WTC11 (cell line): ENCODE measurements at regions not wholly inside any gene's neighbourhood (a gene's known extent, or its start where the extent isn't known, plus 50 kb on each side); places are given as distances from the start of the nearest gene placed in this dataset.

Experiments used
- ATAC-seq: fragments of 200-7000 bp; cut with Tn5 transposase; 2 replicates; pipeline ENCODE4 v1.10.0; 2021; ENCODE audit warnings: mild to moderate bottlenecking, moderate library complexity
- CTCF ChIA-PET: fragments of 300-600 bp; sonication (Branson Sonifier 250); formaldehyde crosslinking; loops from one replicate; lab custom pipeline; 2021; ENCODE audit warnings: antibody characterized with exemption; lab: Charles Lee
- POLR2A ChIA-PET: fragments of 350-600 bp; sonication (Branson Sonifier 250); formaldehyde crosslinking; loops from one replicate; lab custom pipeline; 2021; ENCODE audit warnings: antibody characterized with exemption; lab: Charles Lee
- DNase-seq: peaks from one replicate; pipeline ENCODE4 v3.0.0; 2021; ENCODE audit warnings: low spot score
- H3K27ac Mint-ChIP-seq: 2 replicates; pipeline ENCODE4 v1.8.0; 2021; ENCODE audit warnings: mixed read lengths
- H3K27me3 Mint-ChIP-seq: 2 replicates; pipeline ENCODE4 v1.8.0; 2021; ENCODE audit warnings: low read depth, mild to moderate bottlenecking, moderate library complexity, mixed read lengths
- H3K36me3 Mint-ChIP-seq: 2 replicates; pipeline ENCODE4 v1.8.0; 2021; ENCODE audit warnings: mixed read lengths
- H3K4me1 Mint-ChIP-seq: 2 replicates; pipeline ENCODE4 v1.8.0; 2022; ENCODE audit warnings: mixed read lengths
- H3K4me3 Mint-ChIP-seq: 2 replicates; pipeline ENCODE4 v1.8.0; 2021; ENCODE audit warnings: mild to moderate bottlenecking, moderate library complexity, mixed read lengths
- H3K9me3 Mint-ChIP-seq: 2 replicates; pipeline ENCODE4 v1.8.0; 2021; ENCODE audit warnings: mixed read lengths
- ATF6 ChIP-seq: sonication (generic); formaldehyde crosslinking; IDR thresholded peaks from 2 replicates; pipeline ENCODE4 v1.8.1; 2023; ENCODE audit warnings: mild to moderate bottlenecking, missing genetic modification reagents
- CBFB ChIP-seq: sonication (generic); formaldehyde crosslinking; IDR thresholded peaks from 2 replicates; pipeline ENCODE4 v1.8.1; 2022; ENCODE audit warnings: mild to moderate bottlenecking, low read depth, missing genetic modification reagents
- CDX4 ChIP-seq: fragments of 250-450 bp; sonication (Bioruptor Pico); IDR thresholded peaks from 2 replicates; pipeline ENCODE4 v1.9.0; 2021; ENCODE audit warnings: moderate library complexity, mild to moderate bottlenecking, inconsistent platforms, borderline replicate concordance
- CTCF ChIP-seq: fragments of 200-600 bp; IDR thresholded peaks from 2 replicates; pipeline ENCODE4 v1.8.0; 2022; ENCODE audit warnings: antibody characterized with exemption
- E2F4 ChIP-seq: sonication (generic); formaldehyde crosslinking; IDR thresholded peaks from 2 replicates; pipeline ENCODE4 v1.8.1; 2022; ENCODE audit warnings: low read depth, mild to moderate bottlenecking, moderate library complexity, missing genetic modification reagents, borderline replicate concordance
- GRHL2 ChIP-seq: fragments of 250-450 bp; sonication (Bioruptor Pico); IDR thresholded peaks from 2 replicates; pipeline ENCODE4 v1.8.0; 2022; ENCODE audit warnings: mild to moderate bottlenecking, moderate library complexity; ENCODE audit not compliant: insufficient replicate concordance, severe bottlenecking
- IRF1 ChIP-seq: sonication (generic); formaldehyde crosslinking; IDR thresholded peaks from 2 replicates; pipeline ENCODE4 v1.8.0; 2023; ENCODE audit warnings: missing genetic modification reagents
- JUN ChIP-seq: sonication (generic); formaldehyde crosslinking; IDR thresholded peaks from 2 replicates; pipeline ENCODE4 v1.8.0; 2023; ENCODE audit warnings: mild to moderate bottlenecking, missing genetic modification reagents
- KAT7 ChIP-seq: sonication (generic); formaldehyde crosslinking; IDR thresholded peaks from 2 replicates; pipeline ENCODE4 v1.8.1; 2023; ENCODE audit warnings: missing genetic modification reagents, mild to moderate bottlenecking, borderline replicate concordance
- MXD4 ChIP-seq: fragments of 250-450 bp; sonication (Bioruptor Pico); IDR thresholded peaks from 2 replicates; pipeline ENCODE4 v1.8.0; 2021; ENCODE audit warnings: mild to moderate bottlenecking, moderate library complexity, borderline replicate concordance
- MYBL2 ChIP-seq: sonication (generic); formaldehyde crosslinking; IDR thresholded peaks from 2 replicates; pipeline ENCODE4 v1.8.1; 2023; ENCODE audit warnings: mild to moderate bottlenecking, moderate library complexity, missing genetic modification reagents
- NFE2L1 ChIP-seq: sonication (generic); formaldehyde crosslinking; IDR thresholded peaks from 2 replicates; pipeline ENCODE4 v1.8.1; 2023; ENCODE audit warnings: missing genetic modification reagents
- PRRX2 ChIP-seq: fragments of 250-450 bp; sonication (Bioruptor Pico); IDR thresholded peaks from 2 replicates; pipeline ENCODE4 v1.8.0; 2021; ENCODE audit warnings: mild to moderate bottlenecking
- RELA ChIP-seq: sonication (generic); formaldehyde crosslinking; IDR thresholded peaks from 2 replicates; pipeline ENCODE4 v1.8.1; 2022; ENCODE audit warnings: missing genetic modification reagents, mild to moderate bottlenecking, borderline replicate concordance
- RORB ChIP-seq: fragments of 250-450 bp; sonication (Bioruptor Pico); IDR thresholded peaks from 2 replicates; pipeline ENCODE4 v1.9.0; 2021; ENCODE audit warnings: mild to moderate bottlenecking
- SOX15 ChIP-seq: fragments of 250-450 bp; sonication (Bioruptor Pico); IDR thresholded peaks from 2 replicates; pipeline ENCODE4 v1.9.0; 2021; ENCODE audit warnings: mild to moderate bottlenecking
- STAT6 ChIP-seq: sonication (generic); formaldehyde crosslinking; conservative IDR thresholded peaks from 2 replicates; pipeline ENCODE4 v1.8.1; 2023; ENCODE audit warnings: mild to moderate bottlenecking, low read depth, missing genetic modification reagents, moderate library complexity
- TEAD1 ChIP-seq: sonication (generic); formaldehyde crosslinking; IDR thresholded peaks from 2 replicates; pipeline ENCODE4 v1.8.0; 2022; ENCODE audit warnings: mild to moderate bottlenecking, missing genetic modification reagents
- TEAD4 ChIP-seq: sonication (generic); formaldehyde crosslinking; IDR thresholded peaks from 2 replicates; pipeline ENCODE4 v1.8.0; 2022; ENCODE audit warnings: mild to moderate bottlenecking, missing genetic modification reagents
- USF2 ChIP-seq: sonication (generic); formaldehyde crosslinking; IDR thresholded peaks from 2 replicates; pipeline ENCODE4 v1.8.1; 2023; ENCODE audit warnings: mild to moderate bottlenecking, missing genetic modification reagents, moderate library complexity
- ZNF317 ChIP-seq: sonication (generic); formaldehyde crosslinking; IDR thresholded peaks from 2 replicates; pipeline ENCODE4 v1.8.1; 2023; ENCODE audit warnings: low read depth, mild to moderate bottlenecking, moderate library complexity, missing genetic modification reagents, borderline replicate concordance
- ZNF671 ChIP-seq: fragments of 250-450 bp; sonication (Bioruptor Pico); IDR thresholded peaks from 2 replicates; pipeline ENCODE4 v1.8.0; 2021; ENCODE audit warnings: mild to moderate bottlenecking

- no peak for TF ChIP-seq ATF6 (CRISPR knock-in tag)
- TF ChIP-seq, all 79 proteins: peak for 0
These were observed 88.3 kb upstream of the CCDC68 start (continued) for GRCh38 chr18:55047546-55047945.

- no peak overlapping the region for H3K27ac Mint-ChIP-seq
- no peaks in the 10 kb centered on the region for H3K9me3 Mint-ChIP-seq
- no peaks in the 10 kb centered on the region for H3K36me3 Mint-ChIP-seq
- ATAC-seq (no peak), DNase-seq (no peak)
- no peaks in the 10 kb centered on the region for H3K4me1 Mint-ChIP-seq
- no peak overlapping the region for H3K4me3 Mint-ChIP-seq
- CTCF ChIA-PET: no interaction called here
- no peak for TF ChIP-seq NFE2L1 (CRISPR knock-in tag)
- no peak for TF ChIP-seq MXD4 (CRISPR knock-in tag)
- no peak for TF ChIP-seq STAT6 (CRISPR knock-in tag)
- TF ChIP-seq JUN (CRISPR knock-in tag): no peak
- no peak for TF ChIP-seq RORB (CRISPR knock-in tag)
- TF ChIP-seq CDX4 (CRISPR knock-in tag): no peak
- no peak for TF ChIP-seq SOX15
- TF ChIP-seq GRHL2 (CRISPR knock-in tag): no peak
- no peak for TF ChIP-seq MYBL2 (CRISPR knock-in tag)
- no peak for TF ChIP-seq ZNF317 (CRISPR knock-in tag)
- TF ChIP-seq PRRX2 (CRISPR knock-in tag): no peak
- no peaks in the 10 kb centered on the region for H3K27me3 Mint-ChIP-seq
- POLR2A ChIA-PET: no interaction called here
These were observed 82.1 kb upstream of the CCDC68 start for GRCh38 chr18:55041366-55041765.

- no peak for ATAC-seq
- TF ChIP-seq IRF1 (CRISPR knock-in tag): no peak
- TF ChIP-seq RELA: no peak
- no peak for TF ChIP-seq KAT7
- TF ChIP-seq CBFB (CRISPR knock-in tag): no peak
- TF ChIP-seq TEAD1 (CRISPR knock-in tag): no peak
- no peak for TF ChIP-seq CTCF
- TF ChIP-seq E2F4 (CRISPR knock-in tag): no peak
- no peak for TF ChIP-seq TEAD4 (CRISPR knock-in tag)
- TF ChIP-seq USF2 (CRISPR knock-in tag): no peak
- TF ChIP-seq ZNF671 (CRISPR knock-in tag): no peak
- Mint-ChIP-seq H3K9me3 (no peaks in the 10 kb centered on the region), H3K36me3 (no peaks in the 10 kb centered on the region), H3K27me3 (no peaks in the 10 kb centered on the region), H3K4me1 (no peaks in the 10 kb centered on the region), H3K4me3 (no peak overlapping the region), H3K27ac (no peak overlapping the region)
- ChIA-PET CTCF (no interaction called here), POLR2A (no interaction called here)
- DNase-seq: no peak
These were observed 78.9 kb upstream of the CCDC68 start for GRCh38 chr18:55038162-55038561.
